Osteocyte (in vitro differentiated cells): ENCODE measurements at regions not wholly inside any gene's neighbourhood (a gene's known extent, or its start where the extent isn't known, plus 50 kb on each side); places are given as distances from the start of the nearest gene placed in this dataset.

Source experiments
- DNase-seq: peaks from one replicate; pipeline ENCODE4 v3.0.0; 2021; ENCODE audit warnings: mixed read lengths; ENCODE audit not compliant: unreplicated experiment; ENCODE audit errors: extremely low spot score
- H3K27ac Mint-ChIP-seq: one replicate; pipeline ENCODE4 v1.8.0; 2021; ENCODE audit warnings: mild to moderate bottlenecking, mixed read lengths; ENCODE audit not compliant: unreplicated experiment
- H3K27me3 Mint-ChIP-seq: one replicate; pipeline ENCODE4 v1.8.0; 2021; ENCODE audit warnings: mixed read lengths; ENCODE audit not compliant: unreplicated experiment
- H3K36me3 Mint-ChIP-seq: one replicate; pipeline ENCODE4 v1.8.0; 2021; ENCODE audit warnings: mixed read lengths; ENCODE audit not compliant: unreplicated experiment
- H3K4me1 Mint-ChIP-seq: one replicate; pipeline ENCODE4 v1.8.0; 2021; ENCODE audit warnings: mixed read lengths; ENCODE audit not compliant: unreplicated experiment
- H3K4me3 Mint-ChIP-seq: one replicate; pipeline ENCODE4 v1.8.0; 2021; ENCODE audit warnings: mild to moderate bottlenecking, moderate library complexity, mixed read lengths; ENCODE audit not compliant: unreplicated experiment
- H3K9me3 Mint-ChIP-seq: one replicate; pipeline ENCODE4 v1.8.0; 2021; ENCODE audit warnings: mixed read lengths; ENCODE audit not compliant: unreplicated experiment
- CTCF ChIP-seq: fragments of 200-600 bp; sonication (generic); IDR thresholded peaks from 2 replicates; pipeline ENCODE4 v1.5.0; 2021; ENCODE audit warnings: antibody characterized with exemption, mild to moderate bottlenecking, moderate library complexity

DNA sequence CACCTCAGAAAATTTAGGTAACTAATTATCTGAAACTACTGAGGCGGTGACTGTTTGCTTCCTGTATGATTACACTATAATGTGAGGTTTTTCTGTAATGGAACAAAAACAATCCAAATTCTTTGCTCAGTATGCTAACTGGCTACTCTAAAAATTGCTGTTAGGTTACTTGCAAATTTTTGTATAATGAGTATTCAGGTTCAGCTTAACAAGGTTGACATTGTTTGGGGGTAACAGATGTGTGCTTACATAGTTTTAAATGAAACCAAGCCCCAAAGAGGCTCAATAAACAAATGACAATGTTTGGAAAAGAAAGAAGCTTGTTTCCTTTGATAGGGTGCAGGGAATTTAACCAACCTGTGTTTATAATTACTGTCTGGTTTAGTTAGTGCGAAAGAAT is 414.5 kb upstream of the MDFIC2 start:
- H3K27ac Mint-ChIP-seq, result peak overlapping the region; percentile 32
- DNase-seq, result no peak
- peaks cover 11% of the 10 kb centered on the region for H3K9me3 Mint-ChIP-seq
- H3K4me1 Mint-ChIP-seq, result peaks cover 40% of the 10 kb centered on the region
- no peak overlapping the region for H3K4me3 Mint-ChIP-seq
- peaks cover 2% of the 10 kb centered on the region for H3K36me3 Mint-ChIP-seq
- no peak for TF ChIP-seq CTCF
- H3K27me3 Mint-ChIP-seq, result no peaks in the 10 kb centered on the region

DNA sequence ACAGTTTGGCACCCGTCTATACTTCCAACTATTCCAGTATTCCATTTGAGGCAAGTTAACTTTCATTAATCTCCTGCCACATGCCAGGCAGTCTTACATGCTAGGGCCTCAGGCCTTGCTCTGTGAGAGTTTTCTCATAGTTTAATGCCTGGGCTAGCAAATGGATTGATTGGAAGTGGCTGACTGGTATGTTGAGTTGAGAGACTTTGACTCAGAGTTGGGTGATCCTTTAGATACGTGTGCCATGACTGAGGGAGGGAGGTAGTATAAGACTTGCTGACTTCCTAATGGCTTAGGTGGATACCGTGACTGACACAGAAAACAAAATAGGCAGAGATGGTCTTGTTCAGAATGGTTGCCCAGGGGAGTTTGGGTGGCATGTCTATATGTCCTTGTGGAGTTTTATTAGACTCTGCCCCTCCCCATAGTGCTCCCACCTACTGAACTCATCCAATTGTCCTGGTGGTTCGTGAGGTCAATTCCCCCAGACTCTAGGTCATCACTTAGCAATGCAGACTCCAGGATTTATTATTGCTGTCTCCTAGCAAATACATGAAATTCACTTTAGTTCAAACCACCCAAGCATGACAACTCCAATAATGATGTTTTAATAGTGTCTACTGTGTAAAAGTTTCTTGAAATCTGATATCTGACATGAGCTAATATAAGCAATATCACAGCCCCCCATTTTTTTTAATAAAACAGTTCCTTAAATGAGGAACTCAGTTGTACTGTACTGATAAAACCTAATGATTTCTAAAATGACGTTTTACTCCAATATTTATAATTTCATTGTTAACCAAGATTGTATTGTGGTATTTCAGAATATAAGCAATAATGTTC is 413.9 kb upstream of the MDFIC2 start:
- DNase-seq, result no peak
- H3K4me3 Mint-ChIP-seq, result no peak overlapping the region
- peaks cover 2% of the 10 kb centered on the region for H3K36me3 Mint-ChIP-seq
- H3K9me3 Mint-ChIP-seq, result peaks cover 11% of the 10 kb centered on the region
- no peak for TF ChIP-seq CTCF
- H3K27ac Mint-ChIP-seq, result peak overlapping the region; percentile 32
- H3K4me1 Mint-ChIP-seq, result peaks cover 40% of the 10 kb centered on the region
- H3K27me3 Mint-ChIP-seq, result no peaks in the 10 kb centered on the region

GRCh38 chr3:70722018-70722417 is 409.6 kb upstream of the MDFIC2 start:
- Mint-ChIP-seq H3K27me3 (no peaks in the 10 kb centered on the region), H3K27ac (no peak overlapping the region), H3K4me1 (peaks cover 19% of the 10 kb centered on the region), H3K36me3 (peaks cover 2% of the 10 kb centered on the region), H3K4me3 (no peak overlapping the region), H3K9me3 (peaks cover 11% of the 10 kb centered on the region)
- DNase-seq, result no peak
- TF ChIP-seq CTCF, result no peak

DNA sequence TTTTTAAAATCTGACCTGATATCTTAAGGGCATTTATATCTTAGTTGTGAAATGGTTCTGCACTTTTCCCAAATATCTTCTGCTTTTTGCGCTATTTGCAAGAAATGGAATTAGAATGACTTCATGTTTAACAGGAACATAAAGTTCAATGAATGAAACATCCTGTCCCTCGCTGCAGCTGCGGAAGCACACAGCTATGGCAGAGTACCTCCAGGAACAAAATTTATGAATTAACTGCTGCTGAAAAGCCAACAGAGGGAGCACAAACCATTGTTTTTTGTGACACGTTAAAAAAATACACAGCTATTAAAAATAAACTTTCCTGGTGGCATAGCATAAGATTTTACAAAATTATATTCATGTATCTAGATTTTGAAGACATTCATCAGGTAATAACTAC is 404.4 kb upstream of the MDFIC2 start:
- Mint-ChIP-seq H3K4me1 (peaks cover 14% of the 10 kb centered on the region), H3K36me3 (peaks cover 2% of the 10 kb centered on the region), H3K27ac (no peak overlapping the region), H3K9me3 (peaks cover 8% of the 10 kb centered on the region), H3K27me3 (no peaks in the 10 kb centered on the region), H3K4me3 (no peak overlapping the region)
- no peak for DNase-seq
- peak; percentile 73 for TF ChIP-seq CTCF

DNA sequence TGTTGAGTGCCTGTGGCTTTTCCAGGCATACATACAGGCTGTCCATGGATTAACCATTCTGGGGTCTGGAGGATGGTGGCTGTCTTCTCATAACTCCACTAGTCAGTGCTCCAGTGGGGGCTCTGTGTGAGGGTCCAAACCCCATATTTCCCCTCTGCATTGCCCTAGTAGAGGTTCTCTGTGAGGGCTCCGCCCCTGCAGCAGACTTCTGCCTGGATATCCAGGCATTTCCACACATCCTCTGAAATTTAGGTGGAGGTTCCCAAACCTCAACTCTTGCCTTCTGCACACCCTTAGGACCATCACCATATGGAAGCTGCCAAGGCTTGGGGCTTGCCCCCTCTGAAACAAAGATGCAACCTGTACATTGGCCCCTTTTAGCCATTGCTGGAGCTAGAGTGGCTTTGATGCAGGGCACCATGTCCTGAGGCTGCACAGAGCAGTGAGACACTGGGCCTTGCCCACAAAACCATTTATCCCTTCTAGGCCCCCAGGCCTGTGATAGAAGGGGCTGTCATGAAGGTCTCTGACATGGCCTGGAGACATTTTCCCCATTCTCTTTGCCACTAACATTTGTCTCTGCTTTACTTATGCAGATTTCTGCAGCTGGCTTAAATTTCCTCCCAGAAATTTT is 400.1 kb upstream of the MDFIC2 start:
- no peak for TF ChIP-seq CTCF
- no peak overlapping the region for H3K4me3 Mint-ChIP-seq
- peaks cover 8% of the 10 kb centered on the region for H3K9me3 Mint-ChIP-seq
- no peak overlapping the region for H3K27ac Mint-ChIP-seq
- DNase-seq, result no peak
- peaks cover 2% of the 10 kb centered on the region for H3K36me3 Mint-ChIP-seq
- H3K27me3 Mint-ChIP-seq, result no peaks in the 10 kb centered on the region
- peaks cover 8% of the 10 kb centered on the region for H3K4me1 Mint-ChIP-seq
